Choroid plexus epithelial cell (primary cell): ENCODE measurements at regions not wholly inside any gene's neighbourhood (a gene's known extent, or its start where the extent isn't known, plus 50 kb on each side); places are given as distances from the start of the nearest gene placed in this dataset.

Experiments used
- DNase-seq: peaks from one replicate; pipeline ENCODE4 v3.0.0-alpha.2; 2010; ENCODE audit warnings: low read depth
- H3K4me3 ChIP-seq: 2 replicates; pipeline ENCODE4 v1.5.1; 2011; ENCODE audit warnings: low read depth, mild to moderate bottlenecking, control low read depth, low read length, moderate library complexity
- TF ChIP-seq, protein P1 (sequence below): conservative IDR thresholded peaks from 2 replicates; pipeline ENCODE4 v1.5.1; 2011; ENCODE audit warnings: low read depth, mild to moderate bottlenecking, control low read depth, inconsistent platforms, low read length, moderate library complexity

- no peak for DNase-seq
- TF ChIP-seq, protein P1, sequence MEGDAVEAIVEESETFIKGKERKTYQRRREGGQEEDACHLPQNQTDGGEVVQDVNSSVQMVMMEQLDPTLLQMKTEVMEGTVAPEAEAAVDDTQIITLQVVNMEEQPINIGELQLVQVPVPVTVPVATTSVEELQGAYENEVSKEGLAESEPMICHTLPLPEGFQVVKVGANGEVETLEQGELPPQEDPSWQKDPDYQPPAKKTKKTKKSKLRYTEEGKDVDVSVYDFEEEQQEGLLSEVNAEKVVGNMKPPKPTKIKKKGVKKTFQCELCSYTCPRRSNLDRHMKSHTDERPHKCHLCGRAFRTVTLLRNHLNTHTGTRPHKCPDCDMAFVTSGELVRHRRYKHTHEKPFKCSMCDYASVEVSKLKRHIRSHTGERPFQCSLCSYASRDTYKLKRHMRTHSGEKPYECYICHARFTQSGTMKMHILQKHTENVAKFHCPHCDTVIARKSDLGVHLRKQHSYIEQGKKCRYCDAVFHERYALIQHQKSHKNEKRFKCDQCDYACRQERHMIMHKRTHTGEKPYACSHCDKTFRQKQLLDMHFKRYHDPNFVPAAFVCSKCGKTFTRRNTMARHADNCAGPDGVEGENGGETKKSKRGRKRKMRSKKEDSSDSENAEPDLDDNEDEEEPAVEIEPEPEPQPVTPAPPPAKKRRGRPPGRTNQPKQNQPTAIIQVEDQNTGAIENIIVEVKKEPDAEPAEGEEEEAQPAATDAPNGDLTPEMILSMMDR: no peak
- no peak overlapping the region for H3K4me3 ChIP-seq
These were observed 942.3 kb upstream of the TMEM132C start for GRCh38 chr12:127324681-127325080.

- no peak for DNase-seq
- TF ChIP-seq, protein P1: no peak
- H3K4me3 ChIP-seq: no peak overlapping the region
These were observed 939.0 kb upstream of the TMEM132C start for GRCh38 chr12:127327986-127328385.

- no peak overlapping the region for H3K4me3 ChIP-seq
- TF ChIP-seq, protein P1: no peak
- no peak for DNase-seq
These were observed 938.1 kb upstream of the TMEM132C start for GRCh38 chr12:127328867-127329266.

DNA sequence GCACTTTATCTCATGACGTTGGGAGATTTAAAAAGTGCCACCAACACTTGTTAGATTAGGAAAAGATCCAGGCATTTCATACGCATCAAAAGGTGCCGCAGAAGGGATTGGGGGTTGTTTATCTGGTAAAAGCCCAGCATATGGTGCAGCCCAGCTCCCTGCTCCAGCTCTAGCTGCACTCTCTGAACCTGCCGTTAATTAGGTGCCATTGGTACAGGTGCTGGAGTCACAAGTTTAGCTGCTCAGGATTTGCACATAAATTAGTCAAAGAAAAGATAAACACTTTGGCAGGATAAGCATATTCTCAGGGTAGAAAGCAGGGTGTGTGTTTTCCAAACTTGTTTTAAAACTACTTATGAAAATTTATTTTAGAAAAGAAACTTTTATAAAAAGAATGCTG lies 932.6 kb upstream of the TMEM132C start:
- no peak for DNase-seq

DNA sequence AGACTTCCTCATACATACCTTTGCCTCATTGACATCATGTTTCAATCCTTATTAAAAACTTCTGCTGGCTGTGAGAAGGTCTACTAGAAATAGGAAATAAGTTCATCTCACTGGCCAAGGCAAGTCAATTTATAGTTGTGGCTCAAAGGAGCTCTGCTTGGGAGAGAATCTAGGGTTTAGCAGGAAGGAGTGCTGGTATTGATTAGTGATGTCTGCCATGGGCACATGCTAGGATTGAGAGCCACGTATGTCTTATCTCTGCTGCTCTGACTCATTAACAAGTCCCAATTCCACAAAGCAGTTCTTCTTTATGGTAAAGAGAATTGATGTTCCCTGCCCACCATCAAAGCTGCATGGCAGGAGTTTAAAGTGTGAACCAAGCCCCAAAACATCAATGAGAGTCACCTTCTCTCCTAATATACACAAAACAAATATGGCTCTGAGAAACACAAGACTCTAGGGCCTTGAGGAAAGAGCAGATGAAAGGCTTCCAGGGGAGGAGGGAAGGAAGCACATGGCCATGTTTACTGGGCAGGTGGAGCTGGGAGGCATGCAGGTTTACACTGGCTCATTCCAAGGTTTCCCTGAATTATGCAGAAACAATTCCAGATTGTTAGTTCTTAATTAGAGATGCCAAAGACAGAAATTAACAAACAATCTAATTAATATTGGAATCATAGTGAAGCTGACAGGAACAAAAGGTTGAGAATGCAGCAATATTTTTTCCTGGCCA lies 931.9 kb upstream of the TMEM132C start:
- DNase-seq: no peak
- H3K4me3 ChIP-seq: no peak overlapping the region

More for the DNA sequence above, 932.6 kb upstream of the TMEM132C start:
- TF ChIP-seq, protein P1: no peak
- no peak overlapping the region for H3K4me3 ChIP-seq

DNA sequence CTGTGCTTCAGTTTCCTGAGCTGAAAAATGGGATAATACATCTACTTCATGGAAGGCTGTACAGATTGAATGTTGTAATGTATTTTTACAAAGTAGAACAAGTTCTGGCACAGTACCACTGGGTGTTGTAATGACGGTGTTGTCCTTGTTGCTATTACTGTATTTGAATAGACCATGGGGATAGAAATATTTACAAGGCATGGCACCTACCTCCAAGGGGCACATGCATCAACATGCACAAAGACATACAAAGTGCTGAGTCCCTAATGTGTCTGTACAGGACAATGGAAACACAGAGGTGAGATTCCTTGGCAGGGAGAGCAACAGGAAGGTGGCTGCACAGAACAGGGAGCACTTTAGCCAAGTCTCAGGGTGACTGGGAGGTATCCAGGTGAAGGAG lies 930.6 kb upstream of the TMEM132C start:
- no peak overlapping the region for H3K4me3 ChIP-seq
- DNase-seq: no peak
- TF ChIP-seq, protein P1: no peak

More for the DNA sequence above, 931.9 kb upstream of the TMEM132C start:
- TF ChIP-seq, protein P1: no peak

GRCh38 chr12:127339065-127339464 lies 927.9 kb upstream of the TMEM132C start:
- TF ChIP-seq, protein P1: no peak
- no peak for DNase-seq
- H3K4me3 ChIP-seq: no peak overlapping the region
